ENCODE measurements at regions not wholly inside any gene's neighbourhood (a gene's known extent, or its start where the extent isn't known, plus 50 kb on each side); places are given as distances from the start of the nearest gene placed in this dataset.

DNA sequence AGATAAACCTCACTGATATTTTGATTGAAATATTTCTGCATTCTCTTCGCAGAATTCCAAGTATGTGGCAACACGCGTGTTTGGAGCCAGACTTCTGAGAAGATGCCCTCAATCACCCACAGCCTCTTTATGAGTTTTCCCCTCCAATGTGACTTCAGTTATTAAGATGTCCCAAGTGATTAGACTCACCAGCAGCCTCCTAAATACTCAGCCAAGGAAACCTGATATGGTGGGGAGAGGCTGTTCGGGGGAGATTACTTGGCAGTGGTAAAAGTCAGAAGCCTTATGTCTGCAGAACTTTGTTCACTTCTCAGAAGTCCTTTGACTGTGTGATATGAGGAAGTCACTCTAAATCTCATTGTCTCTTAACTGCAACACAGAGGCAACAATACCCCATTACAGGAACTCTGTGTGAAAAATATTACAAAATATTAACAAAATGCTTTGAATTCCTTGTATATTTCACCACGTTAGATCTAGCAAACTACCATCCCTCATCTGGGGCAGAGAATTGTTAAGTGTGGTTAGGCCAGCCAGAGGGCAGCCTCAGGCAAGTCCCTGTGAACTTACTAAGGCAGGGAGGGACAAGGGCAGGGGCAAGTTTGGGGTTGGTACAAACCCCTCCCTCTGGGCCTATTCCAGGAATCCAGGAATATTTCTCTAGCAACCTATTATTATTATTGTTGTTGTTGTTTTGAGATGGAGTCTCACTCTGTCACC is 151.4 kb upstream of the USP9X start:
- POLR2A ChIA-PET (ENCODE audit: partially characterized antibody), result no interaction called here
- Histone ChIP-seq H2AK5ac (ENCODE audit: low read depth, low read length) (no peak overlapping the region), H3K27ac (ENCODE audit: low read depth, low read length) (no peak overlapping the region), H3K4me2 (ENCODE audit: insufficient read depth in 1 of 2, low read depth in 2 of 2, low read length in 2 of 2) (no peak overlapping the region), H4K20me1 (replicated peaks in 1 of 2; ENCODE audit: control insufficient read depth in 1 of 2, insufficient read depth in 2 of 2, low read length in 2 of 2) (no peaks in the 10 kb centered on the region), H3K79me2 (ENCODE audit: control insufficient read depth in 1 of 2, insufficient read depth in 2 of 2, low read length in 2 of 2) (no peaks in the 10 kb centered on the region), H3K4me1 (replicated peaks in 1 of 4; ENCODE audit: control insufficient read depth in 3 of 4, insufficient read depth in 4 of 4, low read length in 3 of 4) (no peaks in the 10 kb centered on the region; a peak in 2 of 7 replicates), H3K79me1 (ENCODE audit: low read depth, low read length) (no peaks in the 10 kb centered on the region), H2BK15ac (ENCODE audit: low read length) (no peak overlapping the region), H3K27me3 (replicated peaks in 1 of 4; ENCODE audit: control insufficient read depth in 3 of 4, extremely low read depth in 1 of 4, insufficient read depth in 3 of 4, low read length in 3 of 4) (no peaks in the 10 kb centered on the region), H2AFZ (ENCODE audit: low read length) (no peak overlapping the region), H4K5ac (ENCODE audit: insufficient read length, low read depth, low read length) (peak overlapping the region; percentile 33), H2BK5ac (ENCODE audit: low read depth, low read length) (no peak overlapping the region), H3K9ac (replicated peaks in 1 of 4; ENCODE audit: extremely low read depth in 1 of 4, low read depth in 3 of 4, low read length in 3 of 4) (no peak overlapping the region), H3K14ac (ENCODE audit: insufficient read length) (no peak overlapping the region), H3K56ac (replicated peaks; ENCODE audit: insufficient read length, low read depth, low read length) (no peak overlapping the region), H3K18ac (ENCODE audit: extremely low read depth, low read length) (no peak overlapping the region), H3K23ac (ENCODE audit: insufficient read length) (no peak overlapping the region), H4K91ac (replicated peaks; ENCODE audit: insufficient read length, low read length) (no peak overlapping the region), H3K23me2 (ENCODE audit: low read depth, low read length) (no peaks in the 10 kb centered on the region), H2BK120ac (replicated peaks; ENCODE audit: low read depth, low read length) (peak overlapping the region; percentile 33), H3K4ac (replicated peaks; ENCODE audit: insufficient read length, low read depth, low read length) (no peak overlapping the region), H2BK20ac (ENCODE audit: low read length) (no peak overlapping the region), H3K4me3 (ENCODE audit: extremely low read depth in 1 of 4, insufficient read depth in 2 of 4, low read depth in 3 of 4, low read length in 4 of 4) (no peak overlapping the region), H4K8ac (ENCODE audit: extremely low read depth, insufficient read depth, low read length) (no peak overlapping the region; the same call in 1 of the 2 replicates), H3K36me3 (ENCODE audit: control insufficient read depth in 2 of 4, insufficient read depth in 4 of 4, low read length in 3 of 4) (no peaks in the 10 kb centered on the region), H3K9me3 (ENCODE audit: insufficient read depth in 2 of 2, low read depth in 1 of 2, low read length in 1 of 2) (no peaks in the 10 kb centered on the region), H2BK12ac (ENCODE audit: low read depth, low read length) (no peak overlapping the region)
- no peak for TF ChIP-seq SAP30 (IDR thresholded peaks at IDR 0.05; ENCODE audit: insufficient read depth, insufficient replicate concordance, low read length)
- TF ChIP-seq RAD21 (IDR thresholded peaks at IDR 0.05 in 1 of 2, conservative IDR thresholded peaks at IDR 0.05 in 1 of 2; ENCODE audit: low read depth in 2 of 2, low read length in 2 of 2), result peak; percentile 10 to 34; a peak in 3 of 4 replicates
- 77% methylated on average over 5 of the region's 5 CpGs; no CpG with 5 or more reads in 1 of the 2 experiments for WGBS, 2 experiments (ENCODE audit: extremely low coverage in 1 of 2, insufficient coverage in 1 of 2, insufficient read length in 1 of 2, insufficient replicate concordance in 2 of 2, low coverage in 1 of 2, low lambda C conversion rate in 2 of 2, missing lambda C conversion rate in 1 of 2)
- DNase-seq (ENCODE audit: low read depth in 1 of 2, low spot score in 2 of 2) (no peak), FAIRE-seq (no peak)
- CTCF ChIA-PET (ENCODE audit: partially characterized antibody), result interaction anchor here (0.5 to 0.9 kb wide), 2 partner anchors 18 to 140 kb away, joined by 3 to 4 read pairs; no protein-coding TSS in a partner anchor

Measured in H1 (cell line).